ENCODE measurements at regions not wholly inside any gene's neighbourhood (a gene's known extent, or its start where the extent isn't known, plus 50 kb on each side); places are given as distances from the start of the nearest gene placed in this dataset.

GRCh38 chr20:11031300-11031699 lies 357.5 kb upstream of the JAG1 start:
- TF ChIP-seq CTCF (IDR thresholded peaks at IDR 0.05) (no peak), TCF7L2 (IDR thresholded peaks at IDR 0.05; ENCODE audit: low read depth, low read length) (no peak), REST (IDR thresholded peaks at IDR 0.05; ENCODE audit: insufficient read depth in 1 of 2, low read depth in 2 of 2, low read length in 1 of 2) (no peak), POLR2AphosphoS5 (IDR thresholded peaks at IDR 0.05; ENCODE audit: low read depth, low read length) (no peak), SIN3A (IDR thresholded peaks at IDR 0.05; ENCODE audit: borderline replicate concordance, insufficient read depth, low read depth, low read length) (no peak)

All from Panc1 (cell line).